ENCODE measurements at regions not wholly inside any gene's neighbourhood (a gene's known extent, or its start where the extent isn't known, plus 50 kb on each side); places are given as distances from the start of the nearest gene placed in this dataset.

DNA sequence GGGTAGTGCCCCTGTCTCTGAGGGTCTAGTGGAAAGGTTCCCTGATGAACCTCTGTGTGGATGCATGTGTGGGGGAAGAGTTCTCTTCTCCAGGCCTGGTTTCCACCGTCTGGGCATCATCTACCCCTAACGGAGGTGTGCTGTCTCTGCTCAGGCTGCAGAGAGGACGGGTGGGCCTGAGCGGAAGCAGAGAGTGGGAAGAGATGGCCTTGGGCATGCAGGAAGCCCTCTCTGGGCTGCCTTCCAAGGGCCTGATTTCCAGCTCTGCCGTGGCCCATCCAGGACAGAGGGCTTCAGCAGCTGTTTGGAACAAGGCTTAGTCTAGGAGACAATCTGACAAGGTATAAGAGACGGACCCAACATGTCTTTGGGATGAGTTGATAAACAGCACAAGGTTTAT is 220.1 kb upstream of the DTNBP1 start:
- TF ChIP-seq, protein P1, sequence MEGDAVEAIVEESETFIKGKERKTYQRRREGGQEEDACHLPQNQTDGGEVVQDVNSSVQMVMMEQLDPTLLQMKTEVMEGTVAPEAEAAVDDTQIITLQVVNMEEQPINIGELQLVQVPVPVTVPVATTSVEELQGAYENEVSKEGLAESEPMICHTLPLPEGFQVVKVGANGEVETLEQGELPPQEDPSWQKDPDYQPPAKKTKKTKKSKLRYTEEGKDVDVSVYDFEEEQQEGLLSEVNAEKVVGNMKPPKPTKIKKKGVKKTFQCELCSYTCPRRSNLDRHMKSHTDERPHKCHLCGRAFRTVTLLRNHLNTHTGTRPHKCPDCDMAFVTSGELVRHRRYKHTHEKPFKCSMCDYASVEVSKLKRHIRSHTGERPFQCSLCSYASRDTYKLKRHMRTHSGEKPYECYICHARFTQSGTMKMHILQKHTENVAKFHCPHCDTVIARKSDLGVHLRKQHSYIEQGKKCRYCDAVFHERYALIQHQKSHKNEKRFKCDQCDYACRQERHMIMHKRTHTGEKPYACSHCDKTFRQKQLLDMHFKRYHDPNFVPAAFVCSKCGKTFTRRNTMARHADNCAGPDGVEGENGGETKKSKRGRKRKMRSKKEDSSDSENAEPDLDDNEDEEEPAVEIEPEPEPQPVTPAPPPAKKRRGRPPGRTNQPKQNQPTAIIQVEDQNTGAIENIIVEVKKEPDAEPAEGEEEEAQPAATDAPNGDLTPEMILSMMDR (conservative IDR thresholded peaks at IDR 0.05), result no peak
- no peak for TF ChIP-seq ZFX (IDR thresholded peaks at IDR 0.05)
